ENCODE measurements at regions not wholly inside any gene's neighbourhood (a gene's known extent, or its start where the extent isn't known, plus 50 kb on each side); places are given as distances from the start of the nearest gene placed in this dataset.
"Not testable (repeated sequence)": the region's sequence is repeated elsewhere in the genome, so short reads cannot be mapped to it uniquely, and the experiment has no call there.

GRCh38 chr20:18876394-18876793 lies 62.8 kb downstream of the SCP2D1 start:
- TF ChIP-seq CTCF, POLR2A (IDR thresholded peaks at IDR 0.05): not testable (repeated sequence)

All from adrenal gland (tissue), 5 donors.